Suprapubic skin (tissue), 3 donors: ENCODE measurements at regions not wholly inside any gene's neighbourhood (a gene's known extent, or its start where the extent isn't known, plus 50 kb on each side); places are given as distances from the start of the nearest gene placed in this dataset.

Source experiments
- EP300 ChIP-seq: sonication (generic); formaldehyde crosslinking; IDR thresholded peaks from one replicate; pipeline ENCODE4 v1.6.1; 2017; ENCODE audit warnings: antibody characterized with exemption
- POLR2A ChIP-seq, 2 donors: fragments of 450-650 bp; IDR thresholded peaks; one replicate each; pipeline ENCODE4 v1.6.1; 2017; ENCODE audit warnings: antibody characterized with exemption in 2 of 2, mild to moderate bottlenecking in 2 of 2, moderate library complexity in 2 of 2
- TF ChIP-seq, protein P1 (sequence below), 2 donors: fragments of 200-600 bp in 1 of 2; fragments of 450-650 bp in 1 of 2; sonication (generic) in 1 of 2; IDR thresholded peaks; one replicate each; pipeline ENCODE4 v1.5.1; 2016 to 2019; ENCODE audit warnings: antibody characterized with exemption in 2 of 2, mild to moderate bottlenecking in 1 of 2, moderate library complexity in 1 of 2

DNA sequence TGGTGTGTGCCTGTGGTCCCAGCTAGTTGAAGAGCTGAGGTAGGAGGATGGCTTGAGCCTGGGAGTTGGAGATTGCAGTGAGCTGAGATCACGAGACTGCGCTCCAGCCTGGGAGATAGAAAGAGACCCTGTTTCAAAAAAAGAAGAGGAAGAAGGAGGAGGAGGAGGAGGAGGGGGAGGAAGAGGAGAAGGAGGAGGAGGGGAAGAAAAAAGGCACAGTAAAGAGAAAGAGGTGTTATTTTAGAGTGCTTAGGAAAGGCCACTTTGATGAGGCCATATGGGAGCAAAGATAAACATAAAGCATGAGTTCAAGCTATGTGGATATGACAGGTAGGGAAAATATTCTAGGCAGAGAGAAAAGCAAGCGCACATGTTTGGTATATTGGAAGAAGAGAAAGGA lies 154.1 kb upstream of the BTG1 start:
- no peak for TF ChIP-seq EP300
- TF ChIP-seq, protein P1, sequence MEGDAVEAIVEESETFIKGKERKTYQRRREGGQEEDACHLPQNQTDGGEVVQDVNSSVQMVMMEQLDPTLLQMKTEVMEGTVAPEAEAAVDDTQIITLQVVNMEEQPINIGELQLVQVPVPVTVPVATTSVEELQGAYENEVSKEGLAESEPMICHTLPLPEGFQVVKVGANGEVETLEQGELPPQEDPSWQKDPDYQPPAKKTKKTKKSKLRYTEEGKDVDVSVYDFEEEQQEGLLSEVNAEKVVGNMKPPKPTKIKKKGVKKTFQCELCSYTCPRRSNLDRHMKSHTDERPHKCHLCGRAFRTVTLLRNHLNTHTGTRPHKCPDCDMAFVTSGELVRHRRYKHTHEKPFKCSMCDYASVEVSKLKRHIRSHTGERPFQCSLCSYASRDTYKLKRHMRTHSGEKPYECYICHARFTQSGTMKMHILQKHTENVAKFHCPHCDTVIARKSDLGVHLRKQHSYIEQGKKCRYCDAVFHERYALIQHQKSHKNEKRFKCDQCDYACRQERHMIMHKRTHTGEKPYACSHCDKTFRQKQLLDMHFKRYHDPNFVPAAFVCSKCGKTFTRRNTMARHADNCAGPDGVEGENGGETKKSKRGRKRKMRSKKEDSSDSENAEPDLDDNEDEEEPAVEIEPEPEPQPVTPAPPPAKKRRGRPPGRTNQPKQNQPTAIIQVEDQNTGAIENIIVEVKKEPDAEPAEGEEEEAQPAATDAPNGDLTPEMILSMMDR (IDR thresholded peaks at IDR 0.05): no peak
- TF ChIP-seq POLR2A (IDR thresholded peaks at IDR 0.05): no peak
